T-helper 22 cell (primary cell): ENCODE measurements at regions not wholly inside any gene's neighbourhood (a gene's known extent, or its start where the extent isn't known, plus 50 kb on each side); places are given as distances from the start of the nearest gene placed in this dataset.
"Not testable (repeated sequence)": the region's sequence is repeated elsewhere in the genome, so short reads cannot be mapped to it uniquely, and the experiment has no call there.

Source experiments
- DNase-seq: peaks from one replicate; pipeline ENCODE4 v3.0.0-alpha.2; 2020; ENCODE audit warnings: low read depth

- no peak for DNase-seq
Measured at GRCh38 chr12:68479261-68479895, 131.3 kb upstream of the RAP1B start.

- DNase-seq = no peak
Measured at GRCh38 chr12:68479896-68480291, 130.8 kb upstream of the RAP1B start.

- DNase-seq = no peak
Measured at GRCh38 chr12:68480526-68480925, 130.2 kb upstream of the RAP1B start.

- no peak for DNase-seq
Measured at GRCh38 chr12:68481181-68481941, 129.3 kb upstream of the RAP1B start.

- DNase-seq = no peak
Measured at GRCh38 chr12:68482014-68482413, 128.7 kb upstream of the RAP1B start.

GRCh38 chr12:68482660-68483059 is 128.0 kb upstream of the RAP1B start:
- DNase-seq = no peak

- no peak for DNase-seq
Measured at GRCh38 chr12:68483592-68484383, 126.9 kb upstream of the RAP1B start.

GRCh38 chr12:68484578-68484977 is 126.1 kb upstream of the RAP1B start:
- DNase-seq = not testable (repeated sequence)

GRCh38 chr12:68486449-68486848 is 124.2 kb upstream of the RAP1B start:
- DNase-seq = not testable (repeated sequence)

GRCh38 chr12:68487721-68488309 is 122.9 kb upstream of the RAP1B start:
- DNase-seq = no peak

- DNase-seq = no peak
Measured at GRCh38 chr12:68489273-68489672, 121.4 kb upstream of the RAP1B start.

GRCh38 chr12:68490476-68490875 is 120.2 kb upstream of the RAP1B start:
- DNase-seq = no peak

GRCh38 chr12:68491204-68491960 is 119.3 kb upstream of the RAP1B start:
- DNase-seq = no peak

- DNase-seq = no peak
Measured at GRCh38 chr12:68495336-68496070, 115.2 kb upstream of the RAP1B start.

- DNase-seq = no peak
Measured at GRCh38 chr12:68497107-68497506, 113.6 kb upstream of the RAP1B start.

GRCh38 chr12:68497702-68498101 is 113.0 kb upstream of the RAP1B start:
- DNase-seq = no peak

GRCh38 chr12:68498736-68499135 is 112.0 kb upstream of the RAP1B start:
- DNase-seq = no peak

- DNase-seq = no peak
Measured at GRCh38 chr12:68499616-68500015, 111.1 kb upstream of the RAP1B start.

GRCh38 chr12:68501226-68501625 is 109.5 kb upstream of the RAP1B start:
- DNase-seq = no peak

- no peak for DNase-seq
Measured at GRCh38 chr12:68505970-68506369, 104.7 kb upstream of the RAP1B start.

GRCh38 chr12:68506619-68507018 is 104.1 kb upstream of the RAP1B start:
- no peak for DNase-seq
